ENCODE measurements at regions not wholly inside any gene's neighbourhood (a gene's known extent, or its start where the extent isn't known, plus 50 kb on each side); places are given as distances from the start of the nearest gene placed in this dataset.

DNA sequence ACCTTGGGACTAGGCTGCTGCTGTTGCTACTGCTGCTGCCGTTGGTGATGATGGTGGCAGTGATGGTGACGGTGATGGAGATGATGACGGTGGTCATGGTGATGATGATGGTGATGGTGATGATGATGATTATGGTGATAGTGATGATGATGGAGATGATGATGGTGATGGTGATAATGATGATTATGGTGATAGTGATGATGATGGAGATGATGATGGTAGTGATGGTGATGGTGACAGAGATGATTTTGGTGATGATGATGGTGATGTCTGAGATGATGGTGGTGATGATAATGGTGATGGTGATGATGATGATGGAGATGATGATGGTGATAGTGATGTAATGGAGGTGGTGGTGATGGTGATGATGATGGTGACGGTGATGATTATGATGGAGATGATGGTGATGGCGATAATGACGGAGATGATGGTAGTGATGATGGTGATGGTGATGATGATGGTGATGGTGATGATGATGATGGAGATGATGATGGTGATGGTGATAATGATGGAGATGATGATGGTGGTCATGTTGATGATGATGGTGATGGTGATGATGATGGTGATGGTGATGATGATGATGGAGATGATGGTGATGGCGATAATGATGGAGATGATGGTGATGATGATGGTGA, 156.8 kb upstream of the PWP1 start:
- Histone ChIP-seq H3K36me3 (no peaks in the 10 kb centered on the region), H3K4me1 (no peaks in the 10 kb centered on the region), H3K27me3 (no peaks in the 10 kb centered on the region), H3K9me3 (peaks cover 0 to 8% (median 0%) of the 10 kb centered on the region in 4 donors), H3K27ac (no peak overlapping the region), H3K4me3 (no peak overlapping the region)
- TF ChIP-seq POLR2A (IDR thresholded peaks at IDR 0.05): no peak
- DNase-seq: no peak

DNA sequence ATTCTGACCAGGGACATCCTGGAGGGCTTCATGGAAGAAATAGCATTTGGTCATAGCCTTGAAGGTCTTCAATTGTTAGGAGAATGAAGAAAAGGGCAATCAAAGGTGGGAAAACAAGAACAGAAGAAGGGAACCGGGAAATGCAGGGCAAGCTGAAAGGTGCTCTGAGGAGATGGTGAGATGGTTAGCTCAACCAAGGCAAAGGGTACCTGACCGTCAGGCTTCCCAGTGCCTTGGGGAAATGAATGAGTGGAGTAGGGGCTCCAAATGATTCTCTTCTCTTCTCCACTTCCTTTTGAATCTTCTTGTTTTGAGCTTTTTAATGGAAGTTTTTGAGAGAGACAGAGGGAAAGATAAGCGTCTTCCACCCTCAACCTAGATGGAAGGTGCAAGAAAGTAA, 155.6 kb upstream of the PWP1 start:
- H3K27ac ChIP-seq: no peak overlapping the region
- TF ChIP-seq POLR2A (IDR thresholded peaks at IDR 0.05): no peak
- no peaks in the 10 kb centered on the region for H3K27me3 ChIP-seq
- H3K9me3 ChIP-seq: peaks cover 0 to 8% (median 0%) of the 10 kb centered on the region in 4 donors
- H3K36me3 ChIP-seq: no peaks in the 10 kb centered on the region
- DNase-seq: no peak
- H3K4me3 ChIP-seq: no peak overlapping the region
- H3K4me1 ChIP-seq: no peaks in the 10 kb centered on the region

DNA sequence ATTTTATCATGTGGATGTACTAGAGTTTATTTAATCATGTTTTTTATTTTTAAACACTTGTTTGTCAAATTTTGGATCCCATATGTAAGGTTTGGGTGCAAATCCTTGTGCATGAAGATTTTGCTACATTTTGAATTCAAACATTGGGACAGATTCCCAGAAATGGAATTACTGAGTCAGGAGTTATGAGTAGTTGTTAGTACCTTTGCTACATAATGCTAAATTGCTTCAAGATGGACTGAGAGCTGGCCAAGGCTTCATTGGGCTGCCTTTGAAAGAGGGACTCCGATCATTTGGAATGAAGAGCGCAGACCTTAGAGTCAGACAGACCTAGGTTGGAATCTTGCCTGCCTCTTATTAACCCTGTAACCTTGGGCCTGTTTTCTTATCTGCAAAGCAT, 154.9 kb upstream of the PWP1 start:
- Histone ChIP-seq H3K9me3 (peaks cover 0 to 8% (median 0%) of the 10 kb centered on the region in 4 donors), H3K4me1 (no peaks in the 10 kb centered on the region), H3K36me3 (no peaks in the 10 kb centered on the region), H3K27me3 (no peaks in the 10 kb centered on the region), H3K4me3 (no peak overlapping the region), H3K27ac (no peak overlapping the region)
- no peak for DNase-seq
- TF ChIP-seq, protein P1, sequence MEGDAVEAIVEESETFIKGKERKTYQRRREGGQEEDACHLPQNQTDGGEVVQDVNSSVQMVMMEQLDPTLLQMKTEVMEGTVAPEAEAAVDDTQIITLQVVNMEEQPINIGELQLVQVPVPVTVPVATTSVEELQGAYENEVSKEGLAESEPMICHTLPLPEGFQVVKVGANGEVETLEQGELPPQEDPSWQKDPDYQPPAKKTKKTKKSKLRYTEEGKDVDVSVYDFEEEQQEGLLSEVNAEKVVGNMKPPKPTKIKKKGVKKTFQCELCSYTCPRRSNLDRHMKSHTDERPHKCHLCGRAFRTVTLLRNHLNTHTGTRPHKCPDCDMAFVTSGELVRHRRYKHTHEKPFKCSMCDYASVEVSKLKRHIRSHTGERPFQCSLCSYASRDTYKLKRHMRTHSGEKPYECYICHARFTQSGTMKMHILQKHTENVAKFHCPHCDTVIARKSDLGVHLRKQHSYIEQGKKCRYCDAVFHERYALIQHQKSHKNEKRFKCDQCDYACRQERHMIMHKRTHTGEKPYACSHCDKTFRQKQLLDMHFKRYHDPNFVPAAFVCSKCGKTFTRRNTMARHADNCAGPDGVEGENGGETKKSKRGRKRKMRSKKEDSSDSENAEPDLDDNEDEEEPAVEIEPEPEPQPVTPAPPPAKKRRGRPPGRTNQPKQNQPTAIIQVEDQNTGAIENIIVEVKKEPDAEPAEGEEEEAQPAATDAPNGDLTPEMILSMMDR (IDR thresholded peaks at IDR 0.05): no peak
- TF ChIP-seq POLR2A (IDR thresholded peaks at IDR 0.05): no peak

DNA sequence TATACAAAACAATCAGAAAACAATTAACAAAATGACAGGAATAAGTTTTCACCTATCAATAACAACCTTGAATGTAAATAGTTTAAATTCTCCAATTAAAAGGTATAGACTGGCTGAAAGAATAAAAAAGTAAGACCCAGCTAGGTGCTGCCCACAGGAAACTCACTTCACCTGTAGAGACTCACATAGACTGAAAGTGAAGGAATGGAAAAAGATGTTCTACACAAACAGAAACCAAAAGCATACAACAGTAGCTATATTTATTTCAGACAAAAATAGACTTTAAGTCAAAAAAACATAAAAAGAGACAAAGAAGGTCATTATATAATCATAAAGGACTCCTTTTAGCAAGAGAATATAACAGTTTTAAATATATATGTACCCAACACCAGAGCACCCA, 152.4 kb upstream of the PWP1 start:
- no peak for DNase-seq
- Histone ChIP-seq H3K9me3 (peaks cover 0 to 8% (median 0%) of the 10 kb centered on the region in 4 donors), H3K36me3 (no peaks in the 10 kb centered on the region), H3K27ac (no peak overlapping the region), H3K4me3 (no peak overlapping the region), H3K4me1 (no peaks in the 10 kb centered on the region), H3K27me3 (no peaks in the 10 kb centered on the region)
- TF ChIP-seq POLR2A (IDR thresholded peaks at IDR 0.05): no peak
- TF ChIP-seq, protein P1 (IDR thresholded peaks at IDR 0.05): no peak

DNA sequence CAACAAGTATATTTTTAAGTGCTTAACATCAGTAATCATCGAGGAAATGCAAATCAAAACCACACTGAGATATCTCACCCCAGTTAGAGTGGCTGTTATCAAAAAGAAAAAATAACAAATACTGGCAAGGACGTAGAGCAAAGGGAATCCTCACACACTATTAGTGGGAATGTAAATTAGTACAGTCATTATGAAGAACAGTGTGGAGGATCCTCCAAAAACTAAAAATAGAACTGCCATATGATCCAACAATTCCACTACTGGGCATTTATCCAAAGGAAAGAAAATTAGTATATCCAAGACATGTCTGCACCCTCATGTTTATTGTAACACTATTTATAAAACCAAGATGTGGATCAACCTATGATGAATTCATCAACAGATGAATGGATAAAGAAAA, 149.0 kb upstream of the PWP1 start:
- no peak overlapping the region for H3K4me3 ChIP-seq
- no peak for TF ChIP-seq POLR2A (IDR thresholded peaks at IDR 0.05)
- TF ChIP-seq, protein P1 (IDR thresholded peaks at IDR 0.05): no peak
- no peaks in the 10 kb centered on the region for H3K36me3 ChIP-seq
- H3K4me1 ChIP-seq: no peaks in the 10 kb centered on the region
- H3K9me3 ChIP-seq: peaks cover 0 to 7% (median 0%) of the 10 kb centered on the region in 4 donors
- no peak overlapping the region for H3K27ac ChIP-seq
- H3K27me3 ChIP-seq: no peaks in the 10 kb centered on the region
- no peak for DNase-seq

DNA sequence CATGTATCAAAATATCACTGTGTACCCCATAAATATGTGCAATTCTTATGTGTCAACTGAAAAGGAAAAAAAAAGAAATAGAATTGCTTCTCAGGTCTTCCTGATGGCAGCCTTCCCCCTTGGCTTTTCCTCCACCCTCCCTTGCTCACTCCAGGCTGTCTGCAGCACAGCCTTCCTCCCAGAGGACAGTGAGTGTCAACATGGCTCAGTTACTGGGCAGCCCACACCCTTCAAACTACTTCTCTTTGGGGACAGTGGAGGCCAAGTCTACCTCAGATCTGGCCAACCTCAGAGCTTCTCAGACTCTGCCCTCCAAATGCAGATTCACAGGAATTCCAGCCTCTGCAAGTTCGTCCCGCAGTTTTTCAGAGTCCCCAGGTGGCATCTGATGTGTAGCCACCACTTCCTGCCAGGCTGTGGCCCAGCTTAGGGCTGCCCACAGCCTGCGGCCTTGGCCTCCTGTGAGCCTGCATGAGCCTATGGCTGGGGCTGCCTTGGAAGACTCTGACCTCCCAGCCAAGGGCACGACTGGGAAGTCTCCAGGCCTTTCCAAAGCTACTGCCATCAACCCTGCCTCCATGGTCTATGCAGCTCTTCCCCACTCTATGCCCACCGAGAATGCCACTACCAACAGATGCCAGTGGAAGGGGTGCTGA, 148.0 kb upstream of the PWP1 start:
- no peaks in the 10 kb centered on the region for H3K36me3 ChIP-seq
- DNase-seq: no peak
- TF ChIP-seq, protein P1 (IDR thresholded peaks at IDR 0.05): no peak
- no peak for TF ChIP-seq POLR2A (IDR thresholded peaks at IDR 0.05)

More for the DNA sequence above, 148.0 kb upstream of the PWP1 start:
- Histone ChIP-seq H3K4me1 (no peaks in the 10 kb centered on the region), H3K27ac (no peak overlapping the region), H3K9me3 (no peaks in the 10 kb centered on the region), H3K27me3 (no peaks in the 10 kb centered on the region), H3K4me3 (no peak overlapping the region)

Data from Peyer's patch (tissue), 4 donors.